H1 (cell line): ENCODE measurements at regions not wholly inside any gene's neighbourhood (a gene's known extent, or its start where the extent isn't known, plus 50 kb on each side); places are given as distances from the start of the nearest gene placed in this dataset.

ENCODE experiments used
- CTCF ChIA-PET: fragments of 300-600 bp; sonication (Branson Sonifier 250); formaldehyde crosslinking; loops from one replicate; lab custom pipeline; 2021; ENCODE audit not compliant: partially characterized antibody; lab: Charles Lee
- POLR2A ChIA-PET: fragments of 300-600 bp; sonication (Branson Sonifier 250); formaldehyde crosslinking; loops from one replicate; lab custom pipeline; 2021; ENCODE audit warnings: inconsistent platforms; ENCODE audit not compliant: partially characterized antibody; lab: Charles Lee
- DNase-seq, 2 experiments: peaks; one replicate each; pipeline versions ENCODE4 v3.0.0 to v3.0.0-alpha.2; 2010 to 2022; ENCODE audit warnings: low spot score in 2 of 2, low read depth in 1 of 2, mixed read lengths in 1 of 2
- FAIRE-seq: peaks from 2 replicates; lab custom pipeline; 2011; peaks lifted over from hg19 to GRCh38; lab: Jason Lieb, UNC
- H2AFZ ChIP-seq: 2 replicates; pipeline ENCODE4 v1.8.1; 2012; ENCODE audit warnings: low read length, inconsistent platforms
- H2AK5ac ChIP-seq: 2 replicates; pipeline ENCODE4 v1.6.1; 2013; ENCODE audit warnings: low read depth, low read length
- H2BK120ac ChIP-seq: replicated peaks from 2 replicates; pipeline ENCODE3; 2013; ENCODE audit warnings: low read depth, low read length, inconsistent platforms
- H2BK12ac ChIP-seq: 2 replicates; pipeline ENCODE4 v1.6.1; 2013; ENCODE audit warnings: low read depth, low read length
- H2BK15ac ChIP-seq: 2 replicates; pipeline ENCODE4 v1.6.1; 2013; ENCODE audit warnings: low read length
- H2BK20ac ChIP-seq: 2 replicates; pipeline ENCODE4 v1.6.1; 2013; ENCODE audit warnings: low read length
- H2BK5ac ChIP-seq: 2 replicates; pipeline ENCODE4 v1.6.1; 2013; ENCODE audit warnings: low read depth, low read length
- H3K14ac ChIP-seq: 2 replicates; pipeline ENCODE4 v1.6.1; 2013; ENCODE audit warnings: inconsistent platforms; ENCODE audit not compliant: insufficient read length
- H3K18ac ChIP-seq: 2 replicates; pipeline ENCODE4 v1.6.1; 2013; ENCODE audit warnings: low read length; ENCODE audit errors: extremely low read depth
- H3K23ac ChIP-seq: 2 replicates; pipeline ENCODE4 v1.6.1; 2013; ENCODE audit warnings: inconsistent platforms; ENCODE audit not compliant: insufficient read length
- H3K23me2 ChIP-seq: 2 replicates; pipeline ENCODE4 v1.6.1; 2013; ENCODE audit warnings: low read depth, low read length
- H3K27ac ChIP-seq: 2 replicates; pipeline ENCODE4 v1.6.1; 2011; ENCODE audit warnings: low read depth, low read length, inconsistent platforms
- H3K27me3 ChIP-seq, 4 experiments: replicated peaks in 1 of 4; 1 replicate in 1 of 4; 2 replicates in 3 of 4; pipeline versions ENCODE4 v1.6.1 to v1.8.1; 2011 to 2013; ENCODE audit warnings: low read length in 3 of 4, mild to moderate bottlenecking in 3 of 4, inconsistent platforms in 2 of 4, mixed read lengths in 2 of 4, moderate library complexity in 1 of 4; ENCODE audit not compliant: control insufficient read depth in 3 of 4, insufficient read depth in 3 of 4; ENCODE audit errors: extremely low read depth in 1 of 4
- H3K36me3 ChIP-seq, 4 experiments: 2 replicates each; pipeline versions ENCODE4 v1.6.1 to v1.8.1; 2011 to 2013; ENCODE audit warnings: mild to moderate bottlenecking in 4 of 4, low read length in 3 of 4, moderate library complexity in 2 of 4, control low read depth in 1 of 4, inconsistent platforms in 1 of 4; ENCODE audit not compliant: insufficient read depth in 4 of 4, control insufficient read depth in 2 of 4
- H3K4ac ChIP-seq: replicated peaks from 2 replicates; pipeline ENCODE3; 2013; ENCODE audit warnings: low read length, low read depth, mixed read lengths, inconsistent platforms; ENCODE audit not compliant: insufficient read length
- H3K4me1 ChIP-seq, 4 experiments: replicated peaks in 1 of 4; 1 replicate in 1 of 4; 2 replicates in 3 of 4; pipeline versions ENCODE4 v1.6.1 to v1.8.1; 2011 to 2013; ENCODE audit warnings: low read length in 3 of 4, inconsistent platforms in 2 of 4, mixed read lengths in 1 of 4; ENCODE audit not compliant: insufficient read depth in 4 of 4, control insufficient read depth in 3 of 4
- H3K4me2 ChIP-seq, 2 experiments: 2 replicates each; pipeline versions ENCODE4 v1.6.1 to v1.8.1; 2011 to 2013; ENCODE audit warnings: low read depth in 2 of 2, low read length in 2 of 2, control low read depth in 1 of 2, inconsistent platforms in 1 of 2, mild to moderate bottlenecking in 1 of 2; ENCODE audit not compliant: insufficient read depth in 1 of 2
- H3K4me3 ChIP-seq, 4 experiments: fragments of 200-600, 300-600 bp in 1 of 4; sonication (generic), shearing (Covaris generic), sonication (Bioruptor Twin) in 1 of 4; 2 replicates each; pipeline versions ENCODE4 v1.5.1 to v1.8.1; 2011 to 2016; ENCODE audit warnings: low read length in 4 of 4, low read depth in 3 of 4, control low read depth in 2 of 4, inconsistent platforms in 2 of 4, mild to moderate bottlenecking in 2 of 4, mixed read lengths in 1 of 4, moderate library complexity in 1 of 4; ENCODE audit not compliant: insufficient read depth in 2 of 4; ENCODE audit errors: extremely low read depth in 1 of 4
- H3K56ac ChIP-seq: replicated peaks from 2 replicates; pipeline ENCODE3; 2013; ENCODE audit warnings: low read depth, mild to moderate bottlenecking, mixed read lengths, low read length, inconsistent platforms; ENCODE audit not compliant: insufficient read length
- H3K79me1 ChIP-seq: 2 replicates; pipeline ENCODE4 v1.6.1; 2013; ENCODE audit warnings: low read depth, low read length, control low read depth
- H3K79me2 ChIP-seq, 2 experiments: 2 replicates each; pipeline versions ENCODE4 v1.6.1 to v1.8.1; 2012 to 2013; ENCODE audit warnings: low read length in 2 of 2, mild to moderate bottlenecking in 2 of 2, inconsistent platforms in 1 of 2; ENCODE audit not compliant: insufficient read depth in 2 of 2, control insufficient read depth in 1 of 2
- H3K9ac ChIP-seq, 4 experiments: replicated peaks in 1 of 4; 1 replicate in 1 of 4; 2 replicates in 3 of 4; pipeline versions ENCODE4 v1.6.1 to v1.8.1; 2011 to 2013; ENCODE audit warnings: low read depth in 3 of 4, low read length in 3 of 4, control low read depth in 2 of 4, mild to moderate bottlenecking in 2 of 4, moderate library complexity in 2 of 4, inconsistent platforms in 1 of 4; ENCODE audit errors: extremely low read depth in 1 of 4
- H3K9me3 ChIP-seq, 2 experiments: 2 replicates each; pipeline versions ENCODE4 v1.6.1 to v1.8.1; 2012 to 2013; ENCODE audit warnings: mild to moderate bottlenecking in 2 of 2, moderate library complexity in 2 of 2, control low read depth in 1 of 2, inconsistent platforms in 1 of 2, low read depth in 1 of 2, low read length in 1 of 2, mixed read lengths in 1 of 2; ENCODE audit not compliant: insufficient read depth in 2 of 2
- H4K20me1 ChIP-seq, 2 experiments: replicated peaks in 1 of 2; 2 replicates each; pipeline versions ENCODE3 to v1.8.1; 2011 to 2013; ENCODE audit warnings: inconsistent platforms in 2 of 2, low read length in 2 of 2, mild to moderate bottlenecking in 1 of 2; ENCODE audit not compliant: insufficient read depth in 2 of 2, control insufficient read depth in 1 of 2
- H4K5ac ChIP-seq: 2 replicates; pipeline ENCODE4 v1.6.1; 2013; ENCODE audit warnings: low read length, low read depth, mixed read lengths, inconsistent platforms; ENCODE audit not compliant: insufficient read length
- H4K8ac ChIP-seq: 2 replicates; pipeline ENCODE4 v1.8.0; 2013; ENCODE audit warnings: mild to moderate bottlenecking, moderate library complexity, low read length, inconsistent platforms; ENCODE audit not compliant: insufficient read depth; ENCODE audit errors: extremely low read depth
- H4K91ac ChIP-seq: replicated peaks from 2 replicates; pipeline ENCODE3; 2013; ENCODE audit warnings: low read length, mixed read lengths, inconsistent platforms; ENCODE audit not compliant: insufficient read length
- ATF2 ChIP-seq: IDR thresholded peaks from 2 replicates; pipeline ENCODE4 v1.6.1; 2012; ENCODE audit warnings: low read length, inconsistent platforms
- CBX5 ChIP-seq: fragments of 300-800, 300-1000 bp; sonication (generic); IDR thresholded peaks from 2 replicates; pipeline ENCODE4 v1.7.1; 2016; ENCODE audit warnings: antibody characterized with exemption, low read length, low read depth
- EZH2 ChIP-seq: fragments of 200-600 bp; sonication (generic); IDR thresholded peaks from 2 replicates; pipeline ENCODE4 v1.7.1; 2012; ENCODE audit warnings: low read depth, mild to moderate bottlenecking, moderate library complexity, low read length, inconsistent platforms; ENCODE audit not compliant: severe bottlenecking
- GABPA ChIP-seq: IDR thresholded peaks from 2 replicates; pipeline ENCODE4 v1.6.1; 2011; ENCODE audit warnings: mild to moderate bottlenecking, low read length, moderate library complexity, borderline replicate concordance; ENCODE audit not compliant: insufficient read depth
- HDAC2 ChIP-seq, 2 experiments: fragments of 300-600 bp in 1 of 2; sonication (generic) in 1 of 2; IDR thresholded peaks; 2 replicates each; pipeline ENCODE4 v1.6.1; 2011 to 2012; ENCODE audit warnings: low read depth in 2 of 2, low read length in 2 of 2, mild to moderate bottlenecking in 2 of 2, moderate library complexity in 2 of 2, borderline replicate concordance in 1 of 2, inconsistent platforms in 1 of 2
- HDAC6 ChIP-seq: IDR thresholded peaks from one replicate; pipeline ENCODE4 v1.7.1; 2012; ENCODE audit warnings: low read depth, mild to moderate bottlenecking, inconsistent platforms, low read length, moderate library complexity
- KDM5A ChIP-seq: fragments of 200-600 bp; IDR thresholded peaks from 2 replicates; pipeline ENCODE4 v1.7.1; 2012; ENCODE audit warnings: mild to moderate bottlenecking, low read length, inconsistent platforms, mixed read lengths
- POLR2A ChIP-seq, 2 experiments: IDR thresholded peaks; 1 replicate in 1 of 2; 2 replicates in 1 of 2; pipeline ENCODE4 v1.6.1; 2011; ENCODE audit warnings: low read depth in 2 of 2, low read length in 2 of 2, mild to moderate bottlenecking in 2 of 2; ENCODE audit errors: control extremely low read depth in 1 of 2
- RNF2 ChIP-seq: fragments of 200-900, 300-1000 bp; sonication (generic); IDR thresholded peaks from 2 replicates; pipeline ENCODE4 v1.7.1; 2016; ENCODE audit warnings: borderline replicate concordance, low read depth, mild to moderate bottlenecking, antibody characterized with exemption, low read length; ENCODE audit not compliant: poor library complexity, severe bottlenecking; ENCODE audit errors: missing control alignments
- TAF7 ChIP-seq: optimal IDR thresholded peaks from 2 replicates; pipeline ENCODE3; 2011; ENCODE audit warnings: low read depth, mild to moderate bottlenecking, inconsistent platforms, low read length, moderate library complexity, borderline replicate concordance
- TBP ChIP-seq: IDR thresholded peaks from 2 replicates; pipeline ENCODE4 v1.6.1; 2011; ENCODE audit warnings: low read depth, low read length, improper control_type of control experiment
- TCF12 ChIP-seq: IDR thresholded peaks from 2 replicates; pipeline ENCODE4 v1.6.1; 2011; ENCODE audit warnings: low read depth, mild to moderate bottlenecking, low read length
- TEAD4 ChIP-seq: IDR thresholded peaks from 2 replicates; pipeline ENCODE4 v1.6.1; 2012; ENCODE audit warnings: low read depth, low read length, inconsistent platforms, mixed read lengths
- WGBS, 2 experiments: shearing (Covaris generic) in 1 of 2; methylation state at CpG; one replicate each; pipeline versions ENCODE4 v1.1.6 to v1.1.7; 2013 to 2015; ENCODE audit warnings: low lambda C conversion rate in 2 of 2, mixed read lengths in 2 of 2, inconsistent platforms in 1 of 2, low coverage in 1 of 2, missing lambda C conversion rate in 1 of 2; ENCODE audit not compliant: insufficient replicate concordance in 2 of 2, insufficient coverage in 1 of 2, insufficient read length in 1 of 2; ENCODE audit errors: extremely low coverage in 1 of 2, missing lambda C conversion rate in 1 of 2; 5-methylcytosine and 5-hydroxymethylcytosine counted together

DNA sequence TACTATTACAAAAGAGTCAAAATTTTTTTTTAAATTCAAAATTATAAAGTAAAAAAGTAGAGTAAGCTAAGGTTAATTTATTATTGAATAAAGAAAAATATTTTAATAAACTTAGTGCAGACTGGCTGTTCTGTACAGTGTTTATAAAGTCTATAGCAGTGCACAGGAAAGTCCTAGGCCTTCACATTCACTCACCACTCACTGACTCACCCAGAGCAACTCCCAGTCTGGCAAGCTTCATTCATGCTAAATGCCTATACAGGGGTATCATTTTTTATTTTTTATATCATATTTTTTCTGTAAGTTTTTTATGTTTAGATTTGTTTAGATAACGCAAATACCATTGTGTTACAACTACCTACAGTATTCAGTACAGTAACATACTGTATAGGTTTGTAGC, 700.7 kb upstream of the GRAMD2B start:
- 90% methylated on average over 1 of the region's 1 CpG; no CpG with 5 or more reads in 1 of the 2 experiments for WGBS, 2 experiments
- Histone ChIP-seq H3K18ac (no peak overlapping the region), H3K23ac (no peak overlapping the region), H3K27ac (no peak overlapping the region), H3K4me3 (no peak overlapping the region), H4K5ac (no peak overlapping the region), H3K27me3 (no peaks in the 10 kb centered on the region), H3K79me1 (no peaks in the 10 kb centered on the region), H3K56ac (no peak overlapping the region), H3K14ac (no peak overlapping the region), H4K8ac (no peak overlapping the region), H3K4ac (no peak overlapping the region), H2BK20ac (no peak overlapping the region), H4K91ac (no peak overlapping the region), H2AFZ (no peak overlapping the region), H3K9me3 (no peaks in the 10 kb centered on the region), H2BK5ac (no peak overlapping the region), H2BK120ac (no peak overlapping the region), H2BK15ac (no peak overlapping the region), H3K79me2 (no peaks in the 10 kb centered on the region), H3K9ac (no peak overlapping the region), H3K23me2 (no peaks in the 10 kb centered on the region), H2AK5ac (no peak overlapping the region), H3K36me3 (no peaks in the 10 kb centered on the region), H3K4me2 (no peak overlapping the region), H3K4me1 (peaks cover 0 to 5% (median 2%) of the 10 kb centered on the region in 4 experiments; a peak in 1 of 7 replicates), H2BK12ac (no peak overlapping the region), H4K20me1 (no peaks in the 10 kb centered on the region)
- CTCF ChIA-PET: interaction anchor here (1.6 kb wide), 1 partner anchor 113 kb away, joined by 3 read pairs; no protein-coding TSS in a partner anchor
- DNase-seq (no peak), FAIRE-seq (no peak)
- POLR2A ChIA-PET: no interaction called here
- TF ChIP-seq TEAD4: no peak
- no peak for TF ChIP-seq TAF7
- no peak for TF ChIP-seq HDAC2 (IDR thresholded peaks at IDR 0.05; ENCODE audit: borderline replicate concordance in 1 of 2, low read depth in 2 of 2, low read length in 2 of 2)
- no peak for TF ChIP-seq GABPA
- no peak for TF ChIP-seq POLR2A (IDR thresholded peaks at IDR 0.05; ENCODE audit: control extremely low read depth in 1 of 2, low read depth in 2 of 2, low read length in 2 of 2)
- no peak for TF ChIP-seq RNF2
- TF ChIP-seq TBP: no peak
- TF ChIP-seq EZH2: no peak
- no peak for TF ChIP-seq KDM5A
- no peak for TF ChIP-seq ATF2
- TF ChIP-seq CBX5: no peak
- no peak for TF ChIP-seq TCF12
- TF ChIP-seq HDAC6: no peak
